C4-2B (cell line): ENCODE measurements at regions not wholly inside any gene's neighbourhood (a gene's known extent, or its start where the extent isn't known, plus 50 kb on each side); places are given as distances from the start of the nearest gene placed in this dataset.

Experiments used
- CTCF ChIP-seq: fragments of 450-650 bp; conservative IDR thresholded peaks from 2 replicates; pipeline ENCODE4 v1.5.1; 2017; ENCODE audit warnings: mild to moderate bottlenecking
- ZFX ChIP-seq: fragments of 450-650 bp; IDR thresholded peaks from 2 replicates; pipeline ENCODE4 v1.6.1; 2017

- no peak for TF ChIP-seq CTCF
- TF ChIP-seq ZFX: no peak
Observed at GRCh38 chr5:54397420-54397819, 58.1 kb upstream of the HSPB3 start.
